ENCODE measurements at regions not wholly inside any gene's neighbourhood (a gene's known extent, or its start where the extent isn't known, plus 50 kb on each side); places are given as distances from the start of the nearest gene placed in this dataset.

- H3K9me3 Mint-ChIP-seq (ENCODE audit: unreplicated experiment), result no peaks in the 10 kb centered on the region
- POLR2A ChIA-PET, result no interaction called here
- H3K4me3 Mint-ChIP-seq (ENCODE audit: unreplicated experiment), result no peak overlapping the region
- no peaks in the 10 kb centered on the region for H3K4me1 Mint-ChIP-seq (ENCODE audit: low read depth, unreplicated experiment)
- DNase-seq, result no peak
- intact Hi-C loops (cut with micrococcal nuclease; ENCODE audit: unreplicated experiment), result no loop called here
- no peaks in the 10 kb centered on the region for H3K36me3 Mint-ChIP-seq (ENCODE audit: insufficient read depth, unreplicated experiment)
- no peaks in the 10 kb centered on the region for H3K9me3 ChIP-seq
- CTCF ChIA-PET, result interaction anchor here (0.6 kb wide), 1 partner anchor 16 kb away, joined by 3 read pairs; no protein-coding TSS in a partner anchor
- H3K27ac Mint-ChIP-seq (ENCODE audit: unreplicated experiment), result no peak overlapping the region
- no peaks in the 10 kb centered on the region for H3K27me3 ChIP-seq (replicated peaks; ENCODE audit: control insufficient read depth, insufficient read depth, low read length)
- no TSS peak for BruUV-seq (replicated peaks)
- H3K4me1 ChIP-seq, result no peaks in the 10 kb centered on the region
- no peak for TF ChIP-seq CTCF (IDR thresholded peaks at IDR 0.05; ENCODE audit: insufficient read depth in 1 of 2, low read depth in 1 of 2, low read length in 1 of 2, severe bottlenecking in 1 of 2, unreplicated experiment in 1 of 2)
- no peaks in the 10 kb centered on the region for H3K27me3 Mint-ChIP-seq (ENCODE audit: insufficient read depth, unreplicated experiment)
- H3K4me3 ChIP-seq (ENCODE audit: low read depth, low read length), result no peak overlapping the region
- no peaks in the 10 kb centered on the region for H3K36me3 ChIP-seq (ENCODE audit: control insufficient read depth, insufficient read depth, low read length)
These were observed 228.7 kb upstream of the KLF6 start for GRCh38 chr10:4013651-4014121.

DNA sequence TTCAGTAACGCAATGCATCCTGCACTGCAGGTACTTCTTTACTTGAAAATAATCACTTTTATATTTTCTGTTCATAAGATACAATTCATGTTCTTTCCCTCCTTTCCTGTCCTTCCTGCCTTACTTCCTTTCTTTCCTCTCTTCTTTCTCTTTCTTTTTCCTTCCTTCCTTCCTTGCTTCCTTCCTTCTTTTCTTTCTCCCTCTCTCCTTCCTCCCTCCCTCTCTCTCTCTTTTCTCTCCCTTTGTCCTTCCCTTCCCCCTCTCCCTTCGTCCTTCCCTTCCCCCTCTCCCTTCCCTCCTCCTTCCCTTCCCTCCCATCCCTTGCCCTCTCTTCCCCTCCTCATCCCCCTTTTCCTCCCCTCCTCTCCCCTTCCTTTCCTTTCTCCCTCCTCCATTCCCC, 227.8 kb upstream of the KLF6 start:
- Mint-ChIP-seq H3K27me3 (ENCODE audit: insufficient read depth, unreplicated experiment) (no peaks in the 10 kb centered on the region), H3K4me3 (ENCODE audit: unreplicated experiment) (no peak overlapping the region), H3K4me1 (ENCODE audit: low read depth, unreplicated experiment) (no peaks in the 10 kb centered on the region), H3K36me3 (ENCODE audit: insufficient read depth, unreplicated experiment) (no peaks in the 10 kb centered on the region), H3K9me3 (ENCODE audit: unreplicated experiment) (no peaks in the 10 kb centered on the region), H3K27ac (ENCODE audit: unreplicated experiment) (no peak overlapping the region)
- Histone ChIP-seq H3K9me3 (no peaks in the 10 kb centered on the region), H3K27me3 (replicated peaks; ENCODE audit: control insufficient read depth, insufficient read depth, low read length) (no peaks in the 10 kb centered on the region), H3K36me3 (ENCODE audit: control insufficient read depth, insufficient read depth, low read length) (no peaks in the 10 kb centered on the region), H3K4me1 (no peaks in the 10 kb centered on the region), H3K4me3 (ENCODE audit: low read depth, low read length) (no peak overlapping the region)
- no TSS peak for BruUV-seq (replicated peaks)
- ChIA-PET CTCF (no interaction called here), POLR2A (no interaction called here)
- no peak for TF ChIP-seq CTCF (IDR thresholded peaks at IDR 0.05; ENCODE audit: insufficient read depth in 1 of 2, low read depth in 1 of 2, low read length in 1 of 2, severe bottlenecking in 1 of 2, unreplicated experiment in 1 of 2)
- DNase-seq, result no peak
- intact Hi-C loops (cut with micrococcal nuclease; ENCODE audit: unreplicated experiment), result no loop called here

GRCh38 chr10:4011136-4011812, 226.3 kb upstream of the KLF6 start:
- Histone ChIP-seq H3K4me3 (ENCODE audit: low read depth, low read length) (no peak overlapping the region), H3K27me3 (replicated peaks; ENCODE audit: control insufficient read depth, insufficient read depth, low read length) (no peaks in the 10 kb centered on the region), H3K4me1 (0 out of 2 replicates have a peak, but pooled peaks cover 3% of the 10 kb centered on the region), H3K9me3 (no peaks in the 10 kb centered on the region), H3K36me3 (ENCODE audit: control insufficient read depth, insufficient read depth, low read length) (no peaks in the 10 kb centered on the region)
- Mint-ChIP-seq H3K27ac (ENCODE audit: unreplicated experiment) (no peak overlapping the region), H3K4me3 (ENCODE audit: unreplicated experiment) (no peak overlapping the region), H3K4me1 (ENCODE audit: low read depth, unreplicated experiment) (no peaks in the 10 kb centered on the region), H3K36me3 (ENCODE audit: insufficient read depth, unreplicated experiment) (no peaks in the 10 kb centered on the region), H3K27me3 (ENCODE audit: insufficient read depth, unreplicated experiment) (no peaks in the 10 kb centered on the region), H3K9me3 (ENCODE audit: unreplicated experiment) (no peaks in the 10 kb centered on the region)
- ChIA-PET POLR2A (interaction anchor here (0.6 kb wide), 1 partner anchor 447 kb away, joined by 3 read pairs; no protein-coding TSS in a partner anchor), CTCF (no interaction called here)
- intact Hi-C loops (cut with micrococcal nuclease; ENCODE audit: unreplicated experiment), result no loop called here
- DNase-seq, result no peak
- TF ChIP-seq CTCF (IDR thresholded peaks at IDR 0.05; ENCODE audit: insufficient read depth in 1 of 2, low read depth in 1 of 2, low read length in 1 of 2, severe bottlenecking in 1 of 2, unreplicated experiment in 1 of 2), result no peak
- no TSS peak for BruUV-seq (replicated peaks)
